ENCODE measurements at regions not wholly inside any gene's neighbourhood (a gene's known extent, or its start where the extent isn't known, plus 50 kb on each side); places are given as distances from the start of the nearest gene placed in this dataset.

DNA sequence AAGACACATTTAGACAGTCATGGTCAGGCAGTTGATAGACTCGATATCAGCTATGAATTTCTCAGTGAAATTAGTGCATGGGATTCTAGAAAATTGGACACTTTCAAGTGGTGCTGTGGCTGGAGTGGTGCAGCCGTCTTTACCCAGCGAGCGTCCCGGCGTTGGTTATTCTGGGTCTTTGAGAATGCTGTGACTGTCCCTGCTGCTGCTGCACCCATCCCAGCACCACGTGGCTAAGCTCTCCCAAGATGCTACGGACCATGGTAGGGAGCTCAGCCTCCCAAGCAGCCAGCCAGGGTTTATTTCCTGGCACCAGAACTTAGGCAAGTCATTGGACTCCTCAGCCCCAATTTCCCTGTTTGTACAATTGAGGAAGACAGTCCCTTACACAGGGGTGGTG lies 147.2 kb upstream of the RPS6KA2 start:
- Histone ChIP-seq H3K27me3 (ENCODE audit: control insufficient read depth, insufficient read depth, low read length) (no peaks in the 10 kb centered on the region), H3K27ac (ENCODE audit: low read depth, low read length) (no peak overlapping the region), H3K4me1 (ENCODE audit: control insufficient read depth, insufficient read depth, low read length) (peaks cover 18% of the 10 kb centered on the region), H3K9ac (ENCODE audit: low read length) (no peak overlapping the region), H3K9me3 (ENCODE audit: control insufficient read depth, insufficient read depth, low read depth, low read length) (peaks cover 6% of the 10 kb centered on the region; the same call in 1 of the 2 replicates), H3K36me3 (ENCODE audit: control insufficient read depth, insufficient read depth, low read length) (no peaks in the 10 kb centered on the region), H3K4me3 (ENCODE audit: low read depth, low read length) (no peak overlapping the region)

GRCh38 chr6:166772518-166772917 lies 145.5 kb upstream of the RPS6KA2 start:
- Histone ChIP-seq H3K9ac (ENCODE audit: low read length) (no peak overlapping the region), H3K27me3 (ENCODE audit: control insufficient read depth, insufficient read depth, low read length) (no peaks in the 10 kb centered on the region), H3K4me1 (ENCODE audit: control insufficient read depth, insufficient read depth, low read length) (peaks cover 22% of the 10 kb centered on the region), H3K9me3 (ENCODE audit: control insufficient read depth, insufficient read depth, low read depth, low read length) (peaks cover 6% of the 10 kb centered on the region; the same call in 1 of the 2 replicates), H3K4me3 (ENCODE audit: low read depth, low read length) (no peak overlapping the region), H3K27ac (ENCODE audit: low read depth, low read length) (no peak overlapping the region), H3K36me3 (ENCODE audit: control insufficient read depth, insufficient read depth, low read length) (no peaks in the 10 kb centered on the region)

DNA sequence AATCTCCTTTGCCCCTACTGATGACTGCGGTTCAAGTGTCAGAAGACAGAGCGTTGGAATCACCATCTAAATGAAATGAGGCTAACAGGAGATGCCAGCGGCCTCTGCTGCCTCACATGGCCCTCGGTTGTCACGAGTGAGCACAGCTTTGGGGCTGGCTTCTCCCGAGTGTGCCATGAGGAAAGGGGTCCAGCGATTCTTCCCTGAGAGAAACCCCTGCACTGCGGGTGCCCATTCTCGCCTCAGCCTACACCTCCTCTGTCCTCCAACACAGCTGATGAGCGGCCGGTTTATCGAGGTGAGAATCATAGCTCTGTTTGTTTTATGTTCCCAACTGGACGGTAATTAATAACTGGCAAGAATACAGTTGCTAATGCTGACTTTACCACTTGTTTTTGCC lies 144.7 kb upstream of the RPS6KA2 start:
- Histone ChIP-seq H3K9me3 (ENCODE audit: control insufficient read depth, insufficient read depth, low read depth, low read length) (peaks cover 6% of the 10 kb centered on the region; the same call in 1 of the 2 replicates), H3K36me3 (ENCODE audit: control insufficient read depth, insufficient read depth, low read length) (no peaks in the 10 kb centered on the region)

DNA sequence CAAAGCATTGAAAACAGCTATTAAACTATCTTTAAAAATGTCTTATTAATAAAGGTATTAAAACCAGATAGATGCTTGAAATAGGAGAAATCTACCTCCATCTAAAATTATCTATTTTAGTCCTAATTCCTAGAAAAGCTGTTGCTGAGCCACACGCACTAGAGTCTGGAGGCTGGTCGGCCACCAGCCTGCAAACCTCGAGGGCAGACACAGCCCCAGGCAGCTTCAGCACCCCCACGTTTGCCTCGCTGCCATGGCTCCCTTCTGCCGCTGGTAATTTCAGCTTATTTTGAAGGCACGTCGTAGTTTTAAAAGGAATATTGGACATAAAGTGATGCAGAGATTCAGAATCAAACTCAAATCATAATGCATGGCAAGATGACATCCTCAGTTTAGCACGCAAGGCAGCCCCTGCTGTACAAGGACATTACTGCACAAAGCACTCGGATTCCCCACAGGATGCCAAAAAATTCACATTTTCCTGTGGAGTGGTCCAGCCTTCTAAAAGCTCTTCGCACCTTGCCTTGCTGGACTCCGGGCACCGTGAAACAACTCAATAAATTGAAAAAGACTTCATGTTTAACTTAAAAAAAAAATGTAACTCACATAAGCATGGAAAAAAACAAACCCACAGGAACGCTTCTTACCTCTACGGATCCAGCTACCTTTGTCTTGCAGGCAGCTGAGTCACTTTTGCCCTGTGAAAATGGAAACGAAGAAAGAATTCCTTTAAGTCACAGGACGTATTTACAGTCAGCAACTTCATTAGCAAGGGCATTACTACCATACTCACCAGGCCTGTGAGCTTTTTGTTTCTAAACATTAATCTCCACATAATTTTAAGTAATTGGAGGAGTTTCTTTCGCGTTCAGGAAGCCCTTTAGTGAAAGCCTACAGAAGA lies 143.4 kb upstream of the RPS6KA2 start:
- H3K9ac ChIP-seq (ENCODE audit: low read length): no peak overlapping the region

More for the DNA sequence above, 144.7 kb upstream of the RPS6KA2 start:
- Histone ChIP-seq H3K4me1 (ENCODE audit: control insufficient read depth, insufficient read depth, low read length) (peaks cover 30% of the 10 kb centered on the region), H3K27ac (ENCODE audit: low read depth, low read length) (no peak overlapping the region), H3K27me3 (ENCODE audit: control insufficient read depth, insufficient read depth, low read length) (no peaks in the 10 kb centered on the region), H3K9ac (ENCODE audit: low read length) (no peak overlapping the region), H3K4me3 (ENCODE audit: low read depth, low read length) (no peak overlapping the region)

DNA sequence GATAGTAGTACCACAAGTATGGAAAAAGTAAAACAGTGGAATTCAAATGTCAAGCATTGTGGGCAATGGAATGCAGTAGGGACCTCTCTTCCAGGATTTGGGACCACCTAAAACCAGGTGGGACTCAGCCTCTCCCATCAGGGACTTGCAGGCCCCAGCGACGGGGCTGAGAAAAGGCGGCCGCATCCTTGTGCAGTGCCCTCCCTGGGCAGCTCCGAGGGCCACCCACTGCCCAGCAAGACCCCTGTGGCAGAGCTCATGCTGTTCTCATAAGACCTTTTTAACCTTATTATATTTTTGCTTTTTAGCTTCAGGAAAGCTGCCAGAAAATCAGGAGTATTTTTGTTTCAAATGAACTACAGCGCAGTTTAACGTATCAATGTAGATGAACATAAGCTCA lies 142.6 kb upstream of the RPS6KA2 start:
- Histone ChIP-seq H3K27me3 (ENCODE audit: control insufficient read depth, insufficient read depth, low read length) (no peaks in the 10 kb centered on the region), H3K9me3 (ENCODE audit: control insufficient read depth, insufficient read depth, low read depth, low read length) (peaks cover 6% of the 10 kb centered on the region; the same call in 1 of the 2 replicates), H3K9ac (ENCODE audit: low read length) (no peak overlapping the region), H3K27ac (ENCODE audit: low read depth, low read length) (no peak overlapping the region), H3K36me3 (ENCODE audit: control insufficient read depth, insufficient read depth, low read length) (no peaks in the 10 kb centered on the region), H3K4me1 (ENCODE audit: control insufficient read depth, insufficient read depth, low read length) (peaks cover 28% of the 10 kb centered on the region), H3K4me3 (ENCODE audit: low read depth, low read length) (no peak overlapping the region)

More for the DNA sequence above, 143.4 kb upstream of the RPS6KA2 start:
- peaks cover 29% of the 10 kb centered on the region for H3K4me1 ChIP-seq (ENCODE audit: control insufficient read depth, insufficient read depth, low read length)
- H3K27me3 ChIP-seq (ENCODE audit: control insufficient read depth, insufficient read depth, low read length): no peaks in the 10 kb centered on the region
- peaks cover 6% of the 10 kb centered on the region; the same call in 1 of the 2 replicates for H3K9me3 ChIP-seq (ENCODE audit: control insufficient read depth, insufficient read depth, low read depth, low read length)
- no peak overlapping the region for H3K4me3 ChIP-seq (ENCODE audit: low read depth, low read length)
- no peaks in the 10 kb centered on the region for H3K36me3 ChIP-seq (ENCODE audit: control insufficient read depth, insufficient read depth, low read length)
- no peak overlapping the region for H3K27ac ChIP-seq (ENCODE audit: low read depth, low read length)

DNA sequence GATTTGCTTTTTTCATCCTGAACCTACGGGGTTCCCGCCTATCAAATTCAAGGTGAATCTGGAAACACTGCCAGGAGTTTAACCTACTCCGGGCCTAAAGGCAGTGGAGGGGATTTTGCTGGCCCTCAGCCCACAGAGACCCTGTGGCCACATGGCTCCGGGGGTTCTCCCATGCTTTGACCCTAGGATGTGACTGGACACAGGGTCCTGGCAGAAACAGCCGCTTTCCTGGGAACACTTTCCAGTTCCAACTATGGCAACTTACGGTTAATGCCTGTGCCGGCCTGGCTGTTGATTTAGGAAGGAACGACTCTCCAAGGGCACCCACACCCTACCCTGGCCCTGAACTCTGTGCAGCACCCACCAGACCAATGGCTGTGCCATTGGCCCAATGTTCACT lies 141.7 kb upstream of the RPS6KA2 start:
- peaks cover 30% of the 10 kb centered on the region for H3K4me1 ChIP-seq (ENCODE audit: control insufficient read depth, insufficient read depth, low read length)
- H3K27ac ChIP-seq (ENCODE audit: low read depth, low read length): no peak overlapping the region
- H3K9ac ChIP-seq (ENCODE audit: low read length): no peak overlapping the region
- peaks cover 6% of the 10 kb centered on the region; the same call in 1 of the 2 replicates for H3K9me3 ChIP-seq (ENCODE audit: control insufficient read depth, insufficient read depth, low read depth, low read length)
- H3K4me3 ChIP-seq (ENCODE audit: low read depth, low read length): no peak overlapping the region
- no peaks in the 10 kb centered on the region for H3K36me3 ChIP-seq (ENCODE audit: control insufficient read depth, insufficient read depth, low read length)
- no peaks in the 10 kb centered on the region for H3K27me3 ChIP-seq (ENCODE audit: control insufficient read depth, insufficient read depth, low read length)

GRCh38 chr6:166767230-166767629 lies 140.2 kb upstream of the RPS6KA2 start:
- Histone ChIP-seq H3K36me3 (ENCODE audit: control insufficient read depth, insufficient read depth, low read length) (no peaks in the 10 kb centered on the region), H3K9ac (ENCODE audit: low read length) (no peak overlapping the region), H3K9me3 (ENCODE audit: control insufficient read depth, insufficient read depth, low read depth, low read length) (peaks cover 6% of the 10 kb centered on the region; the same call in 1 of the 2 replicates)

DNA sequence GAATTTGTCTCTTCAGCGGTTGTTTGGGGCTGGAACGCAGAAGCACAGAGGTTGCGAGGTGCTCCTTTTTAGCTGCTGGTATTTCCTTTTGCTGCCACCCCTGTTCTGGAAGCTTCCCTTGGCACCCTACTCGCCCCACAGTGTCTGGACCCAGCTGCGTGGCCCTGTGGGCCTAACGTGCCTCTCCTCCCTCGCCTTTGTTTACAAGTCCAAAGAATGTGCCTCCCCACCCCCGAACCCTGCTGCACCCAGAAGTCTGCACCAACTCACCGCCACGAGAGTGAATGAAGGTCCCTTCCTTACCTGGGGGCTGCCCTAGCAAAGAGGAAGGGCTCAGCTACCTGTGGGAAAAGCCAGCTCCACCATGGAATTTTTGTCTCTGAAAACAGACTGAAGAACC lies 139.7 kb upstream of the RPS6KA2 start:
- H3K4me1 ChIP-seq (ENCODE audit: control insufficient read depth, insufficient read depth, low read length): peaks cover 32% of the 10 kb centered on the region
- no peak overlapping the region for H3K9ac ChIP-seq (ENCODE audit: low read length)
- H3K36me3 ChIP-seq (ENCODE audit: control insufficient read depth, insufficient read depth, low read length): no peaks in the 10 kb centered on the region
- H3K4me3 ChIP-seq (ENCODE audit: low read depth, low read length): no peak overlapping the region
- H3K27me3 ChIP-seq (ENCODE audit: control insufficient read depth, insufficient read depth, low read length): no peaks in the 10 kb centered on the region
- no peak overlapping the region for H3K27ac ChIP-seq (ENCODE audit: low read depth, low read length)
- peaks cover 6% of the 10 kb centered on the region; the same call in 1 of the 2 replicates for H3K9me3 ChIP-seq (ENCODE audit: control insufficient read depth, insufficient read depth, low read depth, low read length)

More at GRCh38 chr6:166767230-166767629, 140.2 kb upstream of the RPS6KA2 start:
- no peak overlapping the region for H3K27ac ChIP-seq (ENCODE audit: low read depth, low read length)
- H3K4me3 ChIP-seq (ENCODE audit: low read depth, low read length): no peak overlapping the region
- peaks cover 32% of the 10 kb centered on the region for H3K4me1 ChIP-seq (ENCODE audit: control insufficient read depth, insufficient read depth, low read length)
- no peaks in the 10 kb centered on the region for H3K27me3 ChIP-seq (ENCODE audit: control insufficient read depth, insufficient read depth, low read length)

- no peak overlapping the region for H3K27ac ChIP-seq (ENCODE audit: low read depth, low read length)
- peaks cover 26% of the 10 kb centered on the region for H3K4me1 ChIP-seq (ENCODE audit: control insufficient read depth, insufficient read depth, low read length)
- H3K27me3 ChIP-seq (ENCODE audit: control insufficient read depth, insufficient read depth, low read length): no peaks in the 10 kb centered on the region
- H3K9me3 ChIP-seq (ENCODE audit: control insufficient read depth, insufficient read depth, low read depth, low read length): no peaks in the 10 kb centered on the region
- H3K36me3 ChIP-seq (ENCODE audit: control insufficient read depth, insufficient read depth, low read length): no peaks in the 10 kb centered on the region
- H3K4me3 ChIP-seq (ENCODE audit: low read depth, low read length): no peak overlapping the region
- H3K9ac ChIP-seq (ENCODE audit: low read length): no peak overlapping the region
These were observed 138.1 kb upstream of the RPS6KA2 start for GRCh38 chr6:166765234-166765541.

DNA sequence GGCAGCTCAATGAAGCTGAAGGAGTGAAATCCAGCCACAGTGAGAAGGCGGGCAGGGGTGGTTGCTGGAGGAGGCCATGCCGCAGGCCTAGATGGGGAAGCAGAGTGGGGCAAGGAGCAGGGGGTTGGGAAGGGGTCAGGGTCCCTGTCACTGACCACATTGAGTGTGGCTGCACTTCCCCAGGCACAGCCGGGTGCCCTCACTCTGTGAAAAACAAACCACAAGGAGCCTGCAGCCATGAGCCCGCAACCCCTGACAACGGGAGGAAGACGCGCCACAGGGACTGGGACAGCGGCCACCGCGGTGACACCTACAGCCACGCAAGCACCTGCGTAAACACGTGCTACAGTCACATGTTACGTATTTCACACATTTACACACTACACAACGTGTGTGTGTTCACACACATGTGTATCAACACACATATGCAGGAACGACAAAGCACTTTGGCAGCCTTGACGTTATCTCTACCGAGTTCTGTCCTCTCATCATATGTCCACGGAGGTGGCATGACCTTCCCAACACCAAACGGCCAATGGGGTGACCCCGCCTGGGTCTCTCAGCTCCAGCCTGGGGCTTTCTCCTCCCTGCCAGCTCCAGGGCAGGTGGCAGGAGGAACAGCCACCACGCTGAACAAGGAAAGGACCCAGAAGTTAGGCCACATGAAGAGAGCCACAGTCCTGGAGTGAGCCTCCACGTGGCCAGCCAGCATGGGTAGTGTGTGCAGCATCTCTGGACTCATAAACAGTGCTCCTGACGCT lies 137.6 kb upstream of the RPS6KA2 start:
- Histone ChIP-seq H3K27me3 (ENCODE audit: control insufficient read depth, insufficient read depth, low read length) (no peaks in the 10 kb centered on the region), H3K9me3 (ENCODE audit: control insufficient read depth, insufficient read depth, low read depth, low read length) (no peaks in the 10 kb centered on the region), H3K36me3 (ENCODE audit: control insufficient read depth, insufficient read depth, low read length) (no peaks in the 10 kb centered on the region), H3K27ac (ENCODE audit: low read depth, low read length) (no peak overlapping the region), H3K4me3 (ENCODE audit: low read depth, low read length) (no peak overlapping the region), H3K9ac (ENCODE audit: low read length) (no peak overlapping the region), H3K4me1 (ENCODE audit: control insufficient read depth, insufficient read depth, low read length) (peaks cover 29% of the 10 kb centered on the region)
